OCI-LY1 (cell line): ENCODE measurements at regions not wholly inside any gene's neighbourhood (a gene's known extent, or its start where the extent isn't known, plus 50 kb on each side); places are given as distances from the start of the nearest gene placed in this dataset.

Source experiments
- H2AFZ ChIP-seq: fragments of 200-600 bp; sonication (generic), shearing (Covaris generic); 2 replicates; pipeline ENCODE4 v1.6.0; 2014; ENCODE audit warnings: antibody characterized with exemption, mild to moderate bottlenecking, low read length
- H3F3A ChIP-seq: fragments of 200-600 bp; sonication (generic), shearing (Covaris generic); 2 replicates; pipeline ENCODE4 v1.6.0; 2014; ENCODE audit warnings: mild to moderate bottlenecking, antibody characterized with exemption, low read length, moderate library complexity; ENCODE audit not compliant: insufficient read depth
- H3K27ac ChIP-seq: fragments of 200-600 bp; sonication (generic); 2 replicates; pipeline ENCODE4 v1.5.1; 2014; ENCODE audit warnings: low read length, mixed run types, mild to moderate bottlenecking, low read depth; ENCODE audit not compliant: poor library complexity, severe bottlenecking
- H3K27me3 ChIP-seq: fragments of 200-600 bp; sonication (generic); 2 replicates; pipeline ENCODE4 v1.6.0; 2014; ENCODE audit warnings: antibody characterized with exemption, mild to moderate bottlenecking, low read length, moderate library complexity; ENCODE audit not compliant: insufficient read depth
- H3K36me3 ChIP-seq: fragments of 200-600 bp; sonication (generic); 2 replicates; pipeline ENCODE4 v1.6.1; 2014; ENCODE audit warnings: mild to moderate bottlenecking, antibody characterized with exemption, low read length, moderate library complexity, mixed read lengths; ENCODE audit not compliant: insufficient read depth
- H3K4me1 ChIP-seq: fragments of 200-600 bp; sonication (generic); 2 replicates; pipeline ENCODE4 v1.5.1; 2014; ENCODE audit warnings: mild to moderate bottlenecking, low read length, moderate library complexity; ENCODE audit not compliant: insufficient read depth, severe bottlenecking
- H3K4me2 ChIP-seq: fragments of 200-600 bp; sonication (generic), shearing (Covaris generic); 2 replicates; pipeline ENCODE4 v1.6.1; 2014; ENCODE audit warnings: low read length
- H3K4me3 ChIP-seq: fragments of 200-600 bp; sonication (generic); 2 replicates; pipeline ENCODE4 v1.5.1; 2014; ENCODE audit warnings: low read length, low read depth, mild to moderate bottlenecking, mixed read lengths; ENCODE audit not compliant: poor library complexity, severe bottlenecking
- H3K79me2 ChIP-seq: fragments of 200-600 bp; shearing (Covaris generic); 2 replicates; pipeline ENCODE4 v1.6.1; 2016; ENCODE audit warnings: mixed run types, low read length, mixed read lengths; ENCODE audit not compliant: insufficient read depth
- H3K9ac ChIP-seq: fragments of 200-600 bp; sonication (generic), shearing (Covaris generic); 2 replicates; pipeline ENCODE4 v1.6.1; 2014; ENCODE audit warnings: mild to moderate bottlenecking, low read length, mixed read lengths
- H3K9me2 ChIP-seq: fragments of 200-600 bp; sonication (generic), shearing (Covaris generic); 2 replicates; pipeline ENCODE4 v1.6.1; 2014; ENCODE audit warnings: low read depth, mild to moderate bottlenecking, low read length, mixed read lengths
- H3K9me3 ChIP-seq: fragments of 200-600 bp; shearing (Covaris generic); 2 replicates; pipeline ENCODE4 v1.6.1; 2014; ENCODE audit warnings: low read length, mixed read lengths
- H4K20me1 ChIP-seq: fragments of 200-600 bp; sonication (generic), shearing (Covaris generic); 2 replicates; pipeline ENCODE4 v1.6.0; 2016; ENCODE audit warnings: mild to moderate bottlenecking, low read length; ENCODE audit not compliant: insufficient read depth
- EZH2 ChIP-seq: fragments of 200-600 bp; sonication (generic), shearing (Covaris generic); IDR thresholded peaks from 2 replicates; pipeline ENCODE4 v1.8.0; 2017; ENCODE audit warnings: borderline replicate concordance, mixed run types, mild to moderate bottlenecking, antibody characterized with exemption, low read length, moderate library complexity, mixed read lengths
- TF ChIP-seq, protein P1 (sequence below): fragments of 200-600 bp; sonication (generic), shearing (Covaris generic); IDR thresholded peaks from 2 replicates; pipeline ENCODE4 v1.5.1; 2017; ENCODE audit warnings: mild to moderate bottlenecking, antibody characterized with exemption, low read length, moderate library complexity, mixed read lengths

DNA sequence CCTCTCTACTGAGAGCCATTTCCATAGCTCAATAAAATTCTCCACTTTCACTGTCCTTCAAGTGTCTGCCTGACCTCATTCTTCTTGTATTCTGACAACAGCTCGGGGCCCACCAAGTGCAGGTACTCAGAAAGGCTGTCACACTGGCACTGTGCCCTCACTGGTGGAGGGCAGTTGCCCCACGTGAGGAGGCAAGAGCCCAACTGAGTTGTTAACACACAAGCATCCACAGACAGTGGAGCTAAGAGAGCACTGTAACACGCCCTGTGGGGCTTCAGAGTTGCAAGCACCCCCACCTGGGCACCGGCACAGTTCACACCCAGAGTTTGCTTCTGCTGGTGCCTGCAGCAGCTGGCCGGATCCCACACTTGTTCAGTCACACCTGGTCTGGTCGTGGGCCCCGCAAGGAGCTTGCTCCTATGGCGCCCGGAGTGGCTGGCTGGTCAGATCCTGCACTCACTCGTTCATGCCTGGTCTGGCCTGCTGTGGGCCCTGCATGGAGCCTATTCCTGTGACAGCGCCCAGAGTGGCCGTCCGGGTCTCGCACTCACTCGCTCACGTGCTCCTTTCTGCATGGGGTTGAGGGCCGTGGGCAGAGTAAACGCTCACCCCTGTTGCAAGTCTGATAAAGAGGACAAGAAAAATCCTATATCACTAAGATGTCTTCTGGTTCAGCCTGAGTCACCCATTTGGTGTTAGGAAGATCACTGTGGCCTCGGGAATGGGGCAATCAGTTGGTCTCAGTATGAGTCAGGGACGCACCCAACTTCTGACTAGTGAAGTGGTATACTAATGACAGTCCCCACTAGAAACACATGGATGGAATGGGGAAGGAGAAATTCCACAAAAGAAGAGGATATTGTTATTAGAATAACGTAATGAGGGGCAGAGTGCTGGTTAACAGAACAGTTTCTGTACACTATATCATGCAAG is 87.0 kb upstream of the CCNH start:
- no peak overlapping the region for H2AFZ ChIP-seq
- H3K36me3 ChIP-seq, result no peaks in the 10 kb centered on the region
- TF ChIP-seq, protein P1, sequence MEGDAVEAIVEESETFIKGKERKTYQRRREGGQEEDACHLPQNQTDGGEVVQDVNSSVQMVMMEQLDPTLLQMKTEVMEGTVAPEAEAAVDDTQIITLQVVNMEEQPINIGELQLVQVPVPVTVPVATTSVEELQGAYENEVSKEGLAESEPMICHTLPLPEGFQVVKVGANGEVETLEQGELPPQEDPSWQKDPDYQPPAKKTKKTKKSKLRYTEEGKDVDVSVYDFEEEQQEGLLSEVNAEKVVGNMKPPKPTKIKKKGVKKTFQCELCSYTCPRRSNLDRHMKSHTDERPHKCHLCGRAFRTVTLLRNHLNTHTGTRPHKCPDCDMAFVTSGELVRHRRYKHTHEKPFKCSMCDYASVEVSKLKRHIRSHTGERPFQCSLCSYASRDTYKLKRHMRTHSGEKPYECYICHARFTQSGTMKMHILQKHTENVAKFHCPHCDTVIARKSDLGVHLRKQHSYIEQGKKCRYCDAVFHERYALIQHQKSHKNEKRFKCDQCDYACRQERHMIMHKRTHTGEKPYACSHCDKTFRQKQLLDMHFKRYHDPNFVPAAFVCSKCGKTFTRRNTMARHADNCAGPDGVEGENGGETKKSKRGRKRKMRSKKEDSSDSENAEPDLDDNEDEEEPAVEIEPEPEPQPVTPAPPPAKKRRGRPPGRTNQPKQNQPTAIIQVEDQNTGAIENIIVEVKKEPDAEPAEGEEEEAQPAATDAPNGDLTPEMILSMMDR, result no peak
- TF ChIP-seq EZH2, result no peak

More for the DNA sequence above, 87.0 kb upstream of the CCNH start:
- no peak overlapping the region for H3K9ac ChIP-seq
- no peaks in the 10 kb centered on the region for H3K27me3 ChIP-seq
- no peak overlapping the region for H3K4me2 ChIP-seq
- H3K4me1 ChIP-seq, result no peaks in the 10 kb centered on the region
- H3K79me2 ChIP-seq, result no peaks in the 10 kb centered on the region
- no peaks in the 10 kb centered on the region for H4K20me1 ChIP-seq
- H3F3A ChIP-seq, result no peaks in the 10 kb centered on the region
- H3K9me3 ChIP-seq, result no peaks in the 10 kb centered on the region
- no peak overlapping the region for H3K4me3 ChIP-seq
- no peaks in the 10 kb centered on the region for H3K9me2 ChIP-seq
- H3K27ac ChIP-seq, result no peak overlapping the region
